ENCODE measurements at regions not wholly inside any gene's neighbourhood (a gene's known extent, or its start where the extent isn't known, plus 50 kb on each side); places are given as distances from the start of the nearest gene placed in this dataset.
A peak's percentile ranks its signal among the peaks of the same experiment; 100 is the strongest.

GRCh38 chr20:6641012-6641411 is 126.5 kb upstream of the BMP2 start:
- POLR2A ChIA-PET, result no interaction called here
- no peak for TF ChIP-seq CTCF (IDR thresholded peaks at IDR 0.05; ENCODE audit: low read depth, low read length)
- no peak overlapping the region for H3K4me3 ChIP-seq (ENCODE audit: low read depth, low read length)
- DNase-seq (ENCODE audit: low read depth, low spot score), result no peak
- CTCF ChIA-PET, result no interaction called here
- H3K27me3 ChIP-seq (ENCODE audit: control insufficient read depth, insufficient read depth, low read length), result no peaks in the 10 kb centered on the region
- no peaks in the 10 kb centered on the region for H3K9me3 ChIP-seq (ENCODE audit: control insufficient read depth, insufficient read depth, low read length)
- no peak overlapping the region for H3K27ac ChIP-seq (ENCODE audit: low read depth, low read length)

GRCh38 chr20:6637160-6637579 is 130.3 kb upstream of the BMP2 start:
- no peak for DNase-seq (ENCODE audit: low read depth, low spot score)
- peaks cover 2% of the 10 kb centered on the region for H3K27me3 ChIP-seq (ENCODE audit: control insufficient read depth, insufficient read depth, low read length)
- no peak overlapping the region for H3K27ac ChIP-seq (ENCODE audit: low read depth, low read length)
- ChIA-PET CTCF (interaction anchor here (0.5 to 3.2 kb wide), 10 partner anchors 9 to 1189 kb away, joined by 3 to 13 read pairs (median 5); no protein-coding TSS in a partner anchor), POLR2A (no interaction called here)
- no peak for TF ChIP-seq CTCF (IDR thresholded peaks at IDR 0.05; ENCODE audit: low read depth, low read length)
- H3K9me3 ChIP-seq (ENCODE audit: control insufficient read depth, insufficient read depth, low read length), result no peaks in the 10 kb centered on the region
- no peak overlapping the region for H3K4me3 ChIP-seq (ENCODE audit: low read depth, low read length)

GRCh38 chr20:6636209-6637159 is 131.0 kb upstream of the BMP2 start:
- no peak overlapping the region for H3K4me3 ChIP-seq (ENCODE audit: low read depth, low read length)
- ChIA-PET CTCF (interaction anchor here (0.5 to 3.2 kb wide), 11 partner anchors 8 to 1190 kb away, joined by 3 to 13 read pairs (median 5); no protein-coding TSS in a partner anchor), POLR2A (no interaction called here)
- TF ChIP-seq CTCF (IDR thresholded peaks at IDR 0.05; ENCODE audit: low read depth, low read length), result peak; percentile 70
- DNase-seq (ENCODE audit: low read depth, low spot score), result peak; percentile 30
- H3K27ac ChIP-seq (ENCODE audit: low read depth, low read length), result no peak overlapping the region
- H3K27me3 ChIP-seq (ENCODE audit: control insufficient read depth, insufficient read depth, low read length), result peaks cover 2% of the 10 kb centered on the region
- no peaks in the 10 kb centered on the region for H3K9me3 ChIP-seq (ENCODE audit: control insufficient read depth, insufficient read depth, low read length)

- POLR2A ChIA-PET, result interaction anchor here (0.6 kb wide), 1 partner anchor 124 kb away, joined by 9 read pairs; no protein-coding TSS in a partner anchor
- no peak for DNase-seq (ENCODE audit: low read depth, low spot score)
These were observed 132.3 kb upstream of the BMP2 start for GRCh38 chr20:6635034-6635736.

More at GRCh38 chr20:6635034-6635736, 132.3 kb upstream of the BMP2 start:
- H3K9me3 ChIP-seq (ENCODE audit: control insufficient read depth, insufficient read depth, low read length), result no peaks in the 10 kb centered on the region
- CTCF ChIA-PET, result interaction anchor here (0.6 to 3.2 kb wide), 10 partner anchors 12 to 651 kb away, joined by 3 to 13 read pairs (median 4); no protein-coding TSS in a partner anchor
- H3K27me3 ChIP-seq (ENCODE audit: control insufficient read depth, insufficient read depth, low read length), result peaks cover 2% of the 10 kb centered on the region
- no peak overlapping the region for H3K4me3 ChIP-seq (ENCODE audit: low read depth, low read length)
- TF ChIP-seq CTCF (IDR thresholded peaks at IDR 0.05; ENCODE audit: low read depth, low read length), result no peak
- no peak overlapping the region for H3K27ac ChIP-seq (ENCODE audit: low read depth, low read length)

Data from AG04450 (cell line).